IMR-90 (cell line): ENCODE measurements at regions not wholly inside any gene's neighbourhood (a gene's known extent, or its start where the extent isn't known, plus 50 kb on each side); places are given as distances from the start of the nearest gene placed in this dataset.

Experiments used
- CHD1 ChIP-seq: IDR thresholded peaks from 2 replicates; pipeline ENCODE4 v1.6.1; 2012; ENCODE audit warnings: low read depth, low read length, improper control_type of control experiment
- MAFK ChIP-seq: IDR thresholded peaks from 2 replicates; pipeline ENCODE4 v1.6.1; 2012; ENCODE audit warnings: low read depth, low read length, improper control_type of control experiment
- MXI1 ChIP-seq: IDR thresholded peaks from 2 replicates; pipeline ENCODE4 v1.6.1; 2012; ENCODE audit warnings: low read depth, mild to moderate bottlenecking, low read length, moderate library complexity, borderline replicate concordance
- POLR2A ChIP-seq: IDR thresholded peaks from 2 replicates; pipeline ENCODE4 v1.6.1; 2012; ENCODE audit warnings: mild to moderate bottlenecking, low read depth, low read length
- RAD21 ChIP-seq: IDR thresholded peaks from 2 replicates; pipeline ENCODE4 v1.6.1; 2012; ENCODE audit warnings: low read length, improper control_type of control experiment
- RCOR1 ChIP-seq: IDR thresholded peaks from 2 replicates; pipeline ENCODE4 v1.6.1; 2012; ENCODE audit warnings: mild to moderate bottlenecking, low read length, improper control_type of control experiment; ENCODE audit not compliant: insufficient replicate concordance
- RFX5 ChIP-seq: IDR thresholded peaks from 2 replicates; pipeline ENCODE4 v1.8.0; 2012; ENCODE audit warnings: low read depth, mild to moderate bottlenecking, low read length, moderate library complexity
- SMC3 ChIP-seq: fragments of 150-350 bp; IDR thresholded peaks from 2 replicates; pipeline ENCODE4 v1.6.1; 2016; ENCODE audit warnings: low read depth, mild to moderate bottlenecking, antibody characterized with exemption, low read length, moderate library complexity
- USF2 ChIP-seq: fragments of 150-350 bp; IDR thresholded peaks from 2 replicates; pipeline ENCODE4 v1.6.1; 2017; ENCODE audit warnings: mild to moderate bottlenecking, antibody characterized with exemption, low read length, low read depth
- TF ChIP-seq, protein P1 (sequence below): conservative IDR thresholded peaks from 2 replicates; pipeline ENCODE4 v1.5.1; 2012; ENCODE audit warnings: mild to moderate bottlenecking, low read depth, low read length, improper control_type of control experiment
- TF ChIP-seq, protein P2 (sequence below): fragments of 150-350 bp; IDR thresholded peaks from 2 replicates; pipeline ENCODE4 v1.6.1; 2016; ENCODE audit warnings: low read depth, mild to moderate bottlenecking, low read length, moderate library complexity, borderline replicate concordance

- no peak for TF ChIP-seq RAD21
- no peak for TF ChIP-seq MXI1
- TF ChIP-seq, protein P1, sequence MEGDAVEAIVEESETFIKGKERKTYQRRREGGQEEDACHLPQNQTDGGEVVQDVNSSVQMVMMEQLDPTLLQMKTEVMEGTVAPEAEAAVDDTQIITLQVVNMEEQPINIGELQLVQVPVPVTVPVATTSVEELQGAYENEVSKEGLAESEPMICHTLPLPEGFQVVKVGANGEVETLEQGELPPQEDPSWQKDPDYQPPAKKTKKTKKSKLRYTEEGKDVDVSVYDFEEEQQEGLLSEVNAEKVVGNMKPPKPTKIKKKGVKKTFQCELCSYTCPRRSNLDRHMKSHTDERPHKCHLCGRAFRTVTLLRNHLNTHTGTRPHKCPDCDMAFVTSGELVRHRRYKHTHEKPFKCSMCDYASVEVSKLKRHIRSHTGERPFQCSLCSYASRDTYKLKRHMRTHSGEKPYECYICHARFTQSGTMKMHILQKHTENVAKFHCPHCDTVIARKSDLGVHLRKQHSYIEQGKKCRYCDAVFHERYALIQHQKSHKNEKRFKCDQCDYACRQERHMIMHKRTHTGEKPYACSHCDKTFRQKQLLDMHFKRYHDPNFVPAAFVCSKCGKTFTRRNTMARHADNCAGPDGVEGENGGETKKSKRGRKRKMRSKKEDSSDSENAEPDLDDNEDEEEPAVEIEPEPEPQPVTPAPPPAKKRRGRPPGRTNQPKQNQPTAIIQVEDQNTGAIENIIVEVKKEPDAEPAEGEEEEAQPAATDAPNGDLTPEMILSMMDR: no peak
- no peak for TF ChIP-seq POLR2A
- TF ChIP-seq USF2: no peak
- no peak for TF ChIP-seq SMC3
- TF ChIP-seq RCOR1: no peak
- TF ChIP-seq CHD1: no peak
- TF ChIP-seq, protein P2, sequence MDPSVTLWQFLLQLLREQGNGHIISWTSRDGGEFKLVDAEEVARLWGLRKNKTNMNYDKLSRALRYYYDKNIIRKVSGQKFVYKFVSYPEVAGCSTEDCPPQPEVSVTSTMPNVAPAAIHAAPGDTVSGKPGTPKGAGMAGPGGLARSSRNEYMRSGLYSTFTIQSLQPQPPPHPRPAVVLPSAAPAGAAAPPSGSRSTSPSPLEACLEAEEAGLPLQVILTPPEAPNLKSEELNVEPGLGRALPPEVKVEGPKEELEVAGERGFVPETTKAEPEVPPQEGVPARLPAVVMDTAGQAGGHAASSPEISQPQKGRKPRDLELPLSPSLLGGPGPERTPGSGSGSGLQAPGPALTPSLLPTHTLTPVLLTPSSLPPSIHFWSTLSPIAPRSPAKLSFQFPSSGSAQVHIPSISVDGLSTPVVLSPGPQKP: no peak
- no peak for TF ChIP-seq MAFK
- no peak for TF ChIP-seq RFX5
Observed at GRCh38 chr15:26391567-26392194, 381.2 kb downstream of the GABRB3 start.
